ENCODE measurements at regions not wholly inside any gene's neighbourhood (a gene's known extent, or its start where the extent isn't known, plus 50 kb on each side); places are given as distances from the start of the nearest gene placed in this dataset.
A peak's percentile ranks its signal among the peaks of the same experiment; 100 is the strongest.

DNA sequence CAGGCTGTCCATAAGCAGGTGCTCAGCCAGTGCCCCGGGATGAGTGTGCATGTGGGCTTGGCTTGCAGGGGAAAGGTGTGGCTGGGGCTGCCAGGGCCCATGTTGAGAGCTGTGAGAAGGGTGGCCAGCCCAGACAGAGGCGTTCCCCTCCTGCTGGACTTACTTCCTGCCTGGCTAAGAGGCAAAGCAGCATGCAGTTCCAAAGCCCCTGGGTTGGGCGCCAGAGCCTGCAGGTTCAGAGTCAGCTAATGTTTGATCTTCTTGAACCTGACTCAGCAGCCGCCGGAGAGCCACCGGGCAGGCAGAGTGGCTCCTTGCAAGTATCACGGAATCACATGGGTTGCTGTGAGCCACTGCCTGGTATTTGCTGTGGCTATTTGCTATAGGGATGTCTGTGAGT is 168.4 kb upstream of the MAP1B start:
- DNase-seq (ENCODE audit: low read depth): peak; percentile 35
- TF ChIP-seq, protein P1, sequence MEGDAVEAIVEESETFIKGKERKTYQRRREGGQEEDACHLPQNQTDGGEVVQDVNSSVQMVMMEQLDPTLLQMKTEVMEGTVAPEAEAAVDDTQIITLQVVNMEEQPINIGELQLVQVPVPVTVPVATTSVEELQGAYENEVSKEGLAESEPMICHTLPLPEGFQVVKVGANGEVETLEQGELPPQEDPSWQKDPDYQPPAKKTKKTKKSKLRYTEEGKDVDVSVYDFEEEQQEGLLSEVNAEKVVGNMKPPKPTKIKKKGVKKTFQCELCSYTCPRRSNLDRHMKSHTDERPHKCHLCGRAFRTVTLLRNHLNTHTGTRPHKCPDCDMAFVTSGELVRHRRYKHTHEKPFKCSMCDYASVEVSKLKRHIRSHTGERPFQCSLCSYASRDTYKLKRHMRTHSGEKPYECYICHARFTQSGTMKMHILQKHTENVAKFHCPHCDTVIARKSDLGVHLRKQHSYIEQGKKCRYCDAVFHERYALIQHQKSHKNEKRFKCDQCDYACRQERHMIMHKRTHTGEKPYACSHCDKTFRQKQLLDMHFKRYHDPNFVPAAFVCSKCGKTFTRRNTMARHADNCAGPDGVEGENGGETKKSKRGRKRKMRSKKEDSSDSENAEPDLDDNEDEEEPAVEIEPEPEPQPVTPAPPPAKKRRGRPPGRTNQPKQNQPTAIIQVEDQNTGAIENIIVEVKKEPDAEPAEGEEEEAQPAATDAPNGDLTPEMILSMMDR (IDR thresholded peaks at IDR 0.05; ENCODE audit: insufficient read depth, low read length, poor library complexity, severe bottlenecking): no peak

DNA sequence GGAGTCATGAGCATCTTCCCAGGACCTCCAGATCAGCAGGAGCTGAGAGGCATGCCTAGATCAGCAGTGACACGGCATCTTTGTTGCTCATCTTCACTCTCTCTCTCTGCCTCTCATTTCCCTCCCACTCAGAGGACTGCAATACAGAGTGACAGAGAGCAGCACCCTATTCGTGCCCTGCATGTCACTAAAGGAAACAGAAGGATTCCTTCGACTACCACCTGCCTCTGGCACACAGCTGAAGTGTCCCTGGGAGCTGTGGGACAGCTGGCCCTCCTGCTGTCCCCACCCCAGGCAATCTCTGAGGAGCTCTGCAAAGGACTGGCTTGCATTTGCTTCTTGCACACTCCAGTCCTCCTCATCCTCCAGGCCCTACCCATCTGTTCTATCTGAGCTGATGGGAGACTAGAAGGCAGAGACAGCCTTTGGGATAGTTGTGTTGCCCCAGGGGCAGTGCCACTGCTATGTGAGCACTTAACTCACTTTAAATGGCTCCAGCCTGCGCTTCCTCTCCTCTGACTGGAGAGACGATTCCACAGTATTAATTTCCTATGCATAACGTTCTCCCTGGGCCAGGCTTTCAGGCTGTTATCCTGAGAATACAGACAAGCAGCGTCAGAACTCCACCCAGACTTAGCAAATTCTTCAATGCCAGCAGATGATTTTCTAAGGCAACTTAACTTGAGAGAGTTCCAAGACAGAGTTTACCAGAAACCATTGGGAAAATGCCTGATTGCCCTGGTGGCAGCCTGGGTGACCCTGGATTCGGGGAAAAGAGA is 167.6 kb upstream of the MAP1B start:
- Histone ChIP-seq H3K4me3 (ENCODE audit: low read depth, low read length) (no peak overlapping the region), H3K27me3 (ENCODE audit: control insufficient read depth, insufficient read depth, low read length) (no peaks in the 10 kb centered on the region), H3K36me3 (ENCODE audit: control insufficient read depth, insufficient read depth, low read length) (no peaks in the 10 kb centered on the region)
- TF ChIP-seq, protein P1 (IDR thresholded peaks at IDR 0.05; ENCODE audit: insufficient read depth, low read length, poor library complexity, severe bottlenecking): no peak
- DNase-seq (ENCODE audit: low read depth): no peak

More for the DNA sequence above, 168.4 kb upstream of the MAP1B start:
- Histone ChIP-seq H3K27me3 (ENCODE audit: control insufficient read depth, insufficient read depth, low read length) (no peaks in the 10 kb centered on the region), H3K36me3 (ENCODE audit: control insufficient read depth, insufficient read depth, low read length) (no peaks in the 10 kb centered on the region), H3K4me3 (ENCODE audit: low read depth, low read length) (no peak overlapping the region)

DNA sequence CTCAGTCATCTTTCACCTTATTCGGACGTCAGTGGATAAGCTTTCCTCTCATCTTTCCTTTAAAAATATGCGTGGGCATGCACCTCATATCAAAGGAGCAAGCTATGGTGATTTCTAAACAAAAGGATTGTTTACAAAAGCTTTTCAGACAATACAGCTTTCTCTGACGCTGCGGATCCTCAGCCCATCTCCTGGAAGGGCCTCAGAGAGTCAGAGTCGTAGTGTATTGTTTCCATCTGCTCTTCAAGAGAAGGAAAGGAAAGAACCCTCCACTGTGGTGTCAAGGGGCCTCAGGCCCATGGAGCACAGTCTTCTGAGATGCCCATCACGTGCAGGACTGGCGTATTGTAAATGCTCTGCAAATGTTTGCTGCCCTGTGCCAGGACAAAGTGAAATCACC is 163.4 kb upstream of the MAP1B start:
- no peak for DNase-seq (ENCODE audit: low read depth)
- Histone ChIP-seq H3K27me3 (ENCODE audit: control insufficient read depth, insufficient read depth, low read length) (no peaks in the 10 kb centered on the region), H3K4me3 (ENCODE audit: low read depth, low read length) (no peak overlapping the region), H3K36me3 (ENCODE audit: control insufficient read depth, insufficient read depth, low read length) (no peaks in the 10 kb centered on the region)
- TF ChIP-seq, protein P1 (IDR thresholded peaks at IDR 0.05; ENCODE audit: insufficient read depth, low read length, poor library complexity, severe bottlenecking): no peak

DNA sequence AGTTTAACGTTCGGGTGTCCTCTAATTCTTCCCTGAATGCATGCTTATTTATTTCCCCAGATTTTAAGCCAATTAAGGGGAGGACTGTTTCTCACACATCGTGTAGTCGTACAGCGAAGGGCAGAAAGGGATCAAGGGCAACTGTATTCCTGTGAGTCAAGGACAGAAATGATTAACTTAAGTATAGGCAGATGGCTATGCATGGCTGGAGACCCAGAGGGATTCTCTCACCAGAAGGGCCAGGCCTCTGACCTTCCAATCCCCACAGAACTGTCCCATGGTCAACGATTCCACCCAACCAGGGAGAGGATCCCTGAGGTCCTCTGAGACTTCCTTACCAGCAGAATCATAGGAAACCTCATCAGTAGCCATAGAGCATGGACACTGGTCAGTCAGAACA is 161.8 kb upstream of the MAP1B start:
- Histone ChIP-seq H3K27me3 (ENCODE audit: control insufficient read depth, insufficient read depth, low read length) (no peaks in the 10 kb centered on the region), H3K36me3 (ENCODE audit: control insufficient read depth, insufficient read depth, low read length) (no peaks in the 10 kb centered on the region), H3K4me3 (ENCODE audit: low read depth, low read length) (no peak overlapping the region)
- TF ChIP-seq, protein P1 (IDR thresholded peaks at IDR 0.05; ENCODE audit: insufficient read depth, low read length, poor library complexity, severe bottlenecking): no peak
- no peak for DNase-seq (ENCODE audit: low read depth)

DNA sequence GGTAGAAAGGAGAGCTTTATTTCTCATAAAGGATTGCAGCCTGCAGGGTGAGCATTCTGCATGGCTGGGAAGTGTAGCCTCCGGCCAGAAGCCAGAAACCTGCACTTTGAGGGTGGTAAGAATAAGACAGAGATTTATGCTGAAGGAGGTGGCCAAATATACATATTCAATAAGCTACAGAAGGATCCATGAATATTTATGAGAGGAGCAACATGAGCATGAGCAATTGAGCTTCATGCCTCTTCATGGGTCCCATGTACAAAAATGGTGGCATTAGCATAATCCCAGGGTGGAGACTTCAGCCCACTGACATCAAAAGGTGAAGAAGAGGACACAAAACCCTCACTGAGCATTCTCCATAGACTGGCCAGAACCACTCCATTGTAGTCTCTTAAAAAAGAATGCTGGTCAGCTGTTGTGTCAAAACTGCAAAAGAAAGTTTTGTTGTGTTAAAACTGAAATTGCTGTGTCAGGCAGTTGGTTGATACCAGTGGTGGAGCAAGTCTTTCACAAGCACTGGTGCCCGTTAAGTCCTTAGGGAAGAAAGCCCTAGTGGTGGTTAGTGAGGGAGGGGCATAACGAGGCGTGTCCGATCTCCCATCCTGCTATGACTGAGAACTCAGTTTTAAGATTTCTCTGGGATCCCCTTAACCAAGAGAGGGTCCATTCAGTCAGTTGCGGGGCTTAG is 160.8 kb upstream of the MAP1B start:
- TF ChIP-seq, protein P1 (IDR thresholded peaks at IDR 0.05; ENCODE audit: insufficient read depth, low read length, poor library complexity, severe bottlenecking): no peak

More for the DNA sequence above, 160.8 kb upstream of the MAP1B start:
- no peak overlapping the region for H3K4me3 ChIP-seq (ENCODE audit: low read depth, low read length)
- H3K27me3 ChIP-seq (ENCODE audit: control insufficient read depth, insufficient read depth, low read length): no peaks in the 10 kb centered on the region
- H3K36me3 ChIP-seq (ENCODE audit: control insufficient read depth, insufficient read depth, low read length): no peaks in the 10 kb centered on the region
- DNase-seq (ENCODE audit: low read depth): no peak
